ENCODE measurements at regions not wholly inside any gene's neighbourhood (a gene's known extent, or its start where the extent isn't known, plus 50 kb on each side); places are given as distances from the start of the nearest gene placed in this dataset.
"Not testable (repeated sequence)": the region's sequence is repeated elsewhere in the genome, so short reads cannot be mapped to it uniquely, and the experiment has no call there.

- Histone ChIP-seq H3K4me1 (no peaks in the 10 kb centered on the region), H3K9me3 (no peaks in the 10 kb centered on the region), H3K4me3 (no peak overlapping the region), H3K27me3 (no peaks in the 10 kb centered on the region), H3K36me3 (no peaks in the 10 kb centered on the region), H3K27ac (no peak overlapping the region)
- DNase-seq (no peak), ATAC-seq (no peak)
- TF ChIP-seq CTCF (IDR thresholded peaks at IDR 0.05) (no peak), POLR2A (IDR thresholded peaks at IDR 0.05) (no peak)
- intact Hi-C loops (cut with DNase I), result no loop called here
Observed at GRCh38 chr7:84904561-84904960, 282.3 kb downstream of the SEMA3D start.

- Histone ChIP-seq H3K36me3 (no peaks in the 10 kb centered on the region), H3K27ac (no peak overlapping the region), H3K27me3 (no peaks in the 10 kb centered on the region), H3K9me3 (no peaks in the 10 kb centered on the region), H3K4me3 (no peak overlapping the region), H3K4me1 (no peaks in the 10 kb centered on the region)
- intact Hi-C loops (cut with DNase I), result no loop called here
- TF ChIP-seq POLR2A (IDR thresholded peaks at IDR 0.05) (no peak), CTCF (IDR thresholded peaks at IDR 0.05) (no peak)
- DNase-seq, result no peak
- ATAC-seq, result no peak
Observed at GRCh38 chr7:84901366-84901765, 285.5 kb downstream of the SEMA3D start.

DNA sequence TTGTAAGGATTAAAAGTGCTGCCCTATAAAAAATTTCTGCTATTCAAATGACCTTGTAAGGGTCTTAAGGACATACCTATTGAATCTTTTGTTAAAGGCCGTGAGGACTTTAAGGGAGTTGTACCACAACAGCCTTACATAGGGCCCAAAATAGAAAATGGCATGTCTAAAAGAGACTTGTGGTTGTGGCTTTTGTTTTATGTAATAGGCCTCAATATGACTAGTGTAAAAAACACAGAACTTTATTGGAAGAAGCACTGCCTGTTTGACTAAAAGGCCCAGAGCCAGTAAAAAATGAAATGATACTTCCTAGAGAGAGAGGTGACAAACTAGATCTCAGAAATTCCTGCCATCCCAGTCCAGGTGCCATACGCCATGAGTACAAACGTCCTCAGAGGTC lies 286.6 kb downstream of the SEMA3D start:
- Histone ChIP-seq H3K4me3 (no peak overlapping the region), H3K27ac (no peak overlapping the region), H3K4me1 (no peaks in the 10 kb centered on the region), H3K9me3 (peaks cover 0 to 8% (median 0%) of the 10 kb centered on the region in 12 donors), H3K27me3 (no peaks in the 10 kb centered on the region), H3K36me3 (no peaks in the 10 kb centered on the region)
- no peak for ATAC-seq
- DNase-seq, result no peak
- intact Hi-C loops (cut with DNase I), result no loop called here
- TF ChIP-seq POLR2A (IDR thresholded peaks at IDR 0.05) (no peak), CTCF (IDR thresholded peaks at IDR 0.05) (no peak)
- WGBS, 4 donors, result 62 to 85% (median 71%) methylated on average over 3 of the region's 3 CpGs

DNA sequence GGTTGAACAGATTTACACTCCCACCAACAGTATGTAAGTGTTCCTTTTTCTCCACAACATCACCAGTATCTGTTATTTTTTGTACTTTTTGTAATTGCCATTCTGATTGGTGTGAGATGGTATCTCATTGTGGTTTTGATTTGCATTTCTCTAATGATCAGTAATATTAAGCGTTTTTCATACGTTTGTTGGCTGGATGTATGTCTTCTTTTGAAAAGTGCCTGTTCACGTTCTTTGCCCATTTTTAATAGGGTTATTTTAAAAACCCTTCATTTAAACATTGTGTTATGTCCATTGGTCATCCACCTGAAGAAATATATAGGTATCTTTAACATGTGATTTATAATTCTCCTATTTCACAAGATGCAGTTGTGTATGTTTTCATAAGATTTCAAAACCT lies 291.3 kb downstream of the SEMA3D start:
- DNase-seq (no peak), ATAC-seq (no peak)
- intact Hi-C loops (cut with DNase I), result no loop called here
- WGBS, 4 donors, result 93 to 97% (median 95%) methylated on average over 3 of the region's 3 CpGs
- no peaks in the 10 kb centered on the region for H3K4me1 ChIP-seq
- TF ChIP-seq POLR2A (IDR thresholded peaks at IDR 0.05), result no peak
- no peak for TF ChIP-seq CTCF (IDR thresholded peaks at IDR 0.05)
- H3K36me3 ChIP-seq, result no peaks in the 10 kb centered on the region
- H3K27me3 ChIP-seq, result no peaks in the 10 kb centered on the region
- peaks cover 0 to 9% (median 0%) of the 10 kb centered on the region in 12 donors for H3K9me3 ChIP-seq
- H3K27ac ChIP-seq, result no peak overlapping the region
- no peak overlapping the region for H3K4me3 ChIP-seq

DNA sequence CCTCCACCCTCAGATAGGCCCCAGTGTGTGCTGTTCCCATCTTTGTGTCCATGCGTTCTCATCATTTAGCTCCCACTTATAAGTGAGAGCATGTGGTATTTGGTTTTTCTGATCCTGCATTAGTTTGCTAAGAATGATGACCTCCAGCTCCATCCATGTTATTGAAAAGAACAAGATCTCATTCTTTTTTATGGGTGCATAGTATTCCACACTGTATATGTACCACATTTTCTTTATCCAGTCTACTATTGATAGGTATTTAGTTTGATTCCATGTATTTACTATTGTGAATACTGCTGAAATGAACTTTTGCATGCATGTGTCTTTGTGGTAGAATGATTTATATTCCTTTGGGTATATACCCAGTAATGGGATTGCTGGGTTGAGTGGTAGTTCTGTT lies 303.3 kb downstream of the SEMA3D start:
- DNase-seq; H3K27me3 ChIP-seq; ATAC-seq; H3K4me1 ChIP-seq; intact Hi-C loops (cut with DNase I); H3K9me3 ChIP-seq; H3K27ac ChIP-seq; H3K36me3 ChIP-seq; H3K4me3 ChIP-seq: not testable (repeated sequence)
- WGBS, 4 donors, result 95 to 100% (median 96%) methylated on average over 1 of the region's 1 CpG

GRCh38 chr7:84880326-84880997 lies 306.4 kb downstream of the SEMA3D start:
- DNase-seq, result peak in 1 of 5 donors; percentile 18
- 94 to 98% (median 97%) methylated on average over 38 to 60 of the region's 60 CpGs for WGBS, 4 donors
- H3K27ac ChIP-seq; H3K36me3 ChIP-seq; H3K4me1 ChIP-seq; ATAC-seq; H3K9me3 ChIP-seq; intact Hi-C loops (cut with DNase I); H3K4me3 ChIP-seq; H3K27me3 ChIP-seq: not testable (repeated sequence)
